Neural cell (in vitro differentiated cells): ENCODE measurements at regions not wholly inside any gene's neighbourhood (a gene's known extent, or its start where the extent isn't known, plus 50 kb on each side); places are given as distances from the start of the nearest gene placed in this dataset.

Experiments
- EP300 ChIP-seq: fragments of 450-650 bp; conservative IDR thresholded peaks from 2 replicates; pipeline ENCODE4 v1.6.1; 2014; ENCODE audit warnings: antibody characterized with exemption, mild to moderate bottlenecking, moderate library complexity; ENCODE audit not compliant: poor library complexity, severe bottlenecking
- EZH2 ChIP-seq: fragments of 200-600, 300-800 bp; shearing (Covaris generic), sonication (generic); IDR thresholded peaks from 2 replicates; pipeline ENCODE4 v1.6.1; 2014; ENCODE audit warnings: antibody characterized with exemption, low read length, borderline replicate concordance, mild to moderate bottlenecking; ENCODE audit not compliant: insufficient read depth, poor library complexity, severe bottlenecking
- TF ChIP-seq, protein P1 (sequence below): fragments of 450-650 bp; IDR thresholded peaks from 2 replicates; pipeline ENCODE4 v1.5.1; 2014; ENCODE audit warnings: antibody characterized with exemption, mild to moderate bottlenecking, moderate library complexity; ENCODE audit not compliant: poor library complexity, severe bottlenecking

DNA sequence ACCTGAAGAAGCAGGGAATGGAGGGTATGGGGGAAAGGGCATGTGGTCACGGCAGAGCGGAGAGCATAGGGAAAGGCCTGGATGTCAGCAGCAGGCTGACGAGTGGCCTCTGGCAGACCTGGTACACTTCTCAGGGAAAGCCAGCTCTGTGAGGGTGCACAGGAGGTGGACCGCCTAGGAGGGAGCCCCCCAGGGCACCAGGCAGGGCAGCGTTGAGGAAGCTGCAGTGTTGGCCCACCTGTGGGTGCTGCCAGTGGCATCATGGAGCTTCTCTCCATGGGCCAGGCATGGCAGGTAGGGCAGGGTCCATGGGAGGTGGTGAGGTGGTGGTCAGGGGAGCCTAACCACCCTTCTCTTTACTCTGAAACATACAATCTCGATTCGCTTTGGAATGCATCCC is 143.0 kb upstream of the PITX1 start:
- TF ChIP-seq, protein P1, sequence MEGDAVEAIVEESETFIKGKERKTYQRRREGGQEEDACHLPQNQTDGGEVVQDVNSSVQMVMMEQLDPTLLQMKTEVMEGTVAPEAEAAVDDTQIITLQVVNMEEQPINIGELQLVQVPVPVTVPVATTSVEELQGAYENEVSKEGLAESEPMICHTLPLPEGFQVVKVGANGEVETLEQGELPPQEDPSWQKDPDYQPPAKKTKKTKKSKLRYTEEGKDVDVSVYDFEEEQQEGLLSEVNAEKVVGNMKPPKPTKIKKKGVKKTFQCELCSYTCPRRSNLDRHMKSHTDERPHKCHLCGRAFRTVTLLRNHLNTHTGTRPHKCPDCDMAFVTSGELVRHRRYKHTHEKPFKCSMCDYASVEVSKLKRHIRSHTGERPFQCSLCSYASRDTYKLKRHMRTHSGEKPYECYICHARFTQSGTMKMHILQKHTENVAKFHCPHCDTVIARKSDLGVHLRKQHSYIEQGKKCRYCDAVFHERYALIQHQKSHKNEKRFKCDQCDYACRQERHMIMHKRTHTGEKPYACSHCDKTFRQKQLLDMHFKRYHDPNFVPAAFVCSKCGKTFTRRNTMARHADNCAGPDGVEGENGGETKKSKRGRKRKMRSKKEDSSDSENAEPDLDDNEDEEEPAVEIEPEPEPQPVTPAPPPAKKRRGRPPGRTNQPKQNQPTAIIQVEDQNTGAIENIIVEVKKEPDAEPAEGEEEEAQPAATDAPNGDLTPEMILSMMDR, result no peak
- TF ChIP-seq EP300, result no peak
- no peak for TF ChIP-seq EZH2
